Tongue (tissue), 1 donor: ENCODE measurements at regions not wholly inside any gene's neighbourhood (a gene's known extent, or its start where the extent isn't known, plus 50 kb on each side); places are given as distances from the start of the nearest gene placed in this dataset.
A peak's percentile ranks its signal among the peaks of the same experiment; 100 is the strongest.
"Not testable (repeated sequence)": the region's sequence is repeated elsewhere in the genome, so short reads cannot be mapped to it uniquely, and the experiment has no call there.

Experiments
- DNase-seq: peaks from one replicate; pipeline ENCODE4 v3.0.0-alpha.2; 2015

- no peak for DNase-seq
Measured at GRCh38 chr15:59830873-59831272, 141.8 kb upstream of the BNIP2 start.

DNA sequence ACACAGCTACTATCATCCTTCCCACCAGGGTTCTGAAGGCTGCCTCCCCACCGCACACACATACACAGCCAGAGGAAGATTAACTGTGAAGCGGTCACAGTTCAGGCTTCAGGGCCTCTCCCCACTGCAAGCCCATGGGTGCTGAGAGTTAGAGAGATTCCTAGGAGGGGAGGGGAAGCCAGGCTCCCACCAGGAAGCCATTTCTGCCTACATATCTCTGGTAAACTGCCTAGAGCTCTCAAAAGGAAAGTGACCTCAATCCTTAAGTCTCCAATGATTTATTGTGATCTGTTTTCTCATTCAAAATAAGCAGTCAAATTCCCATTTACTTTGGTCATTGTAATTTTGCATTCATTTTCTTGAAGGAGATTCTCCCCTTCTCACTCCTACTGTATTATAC lies 141.0 kb upstream of the BNIP2 start:
- no peak for DNase-seq

- no peak for DNase-seq
Measured at GRCh38 chr15:59828861-59829260, 139.7 kb upstream of the BNIP2 start.

DNA sequence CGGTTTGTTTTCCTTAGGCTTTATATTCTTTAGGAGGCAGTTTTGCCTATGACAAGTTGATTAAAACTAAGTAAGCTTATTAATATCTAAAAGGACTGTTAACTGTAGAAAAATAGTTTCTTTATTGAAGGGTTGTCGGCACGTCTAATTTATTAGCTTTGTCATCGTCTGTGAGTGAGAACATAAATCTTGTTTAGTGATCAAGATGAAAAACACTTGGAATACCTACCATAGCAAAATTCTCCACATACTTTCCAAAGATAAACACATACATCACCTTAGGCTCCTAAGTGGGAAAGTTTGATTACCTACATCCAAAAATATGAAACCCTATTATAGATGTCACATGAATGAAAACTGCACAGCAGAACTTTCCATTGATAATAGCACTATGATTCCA lies 139.1 kb upstream of the BNIP2 start:
- no peak for DNase-seq

DNA sequence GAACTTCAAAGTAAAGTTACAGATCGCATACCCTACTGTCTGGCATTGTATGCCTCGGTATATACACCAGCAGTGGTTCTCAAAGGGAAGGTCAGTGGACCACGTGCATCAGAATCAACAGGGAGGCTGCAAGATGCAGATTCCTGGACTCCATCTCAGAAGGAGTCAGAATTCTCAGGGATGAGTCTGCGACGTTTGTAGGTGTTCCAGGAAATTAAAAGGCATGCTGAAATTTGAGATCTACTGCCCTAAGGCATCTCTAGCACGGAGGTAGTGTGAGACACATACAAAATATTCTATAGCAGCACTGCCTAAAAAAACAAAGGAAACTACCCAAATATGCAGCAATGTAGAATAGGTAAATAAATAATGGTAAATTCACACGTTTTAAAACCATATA lies 136.8 kb upstream of the BNIP2 start:
- no peak for DNase-seq

DNA sequence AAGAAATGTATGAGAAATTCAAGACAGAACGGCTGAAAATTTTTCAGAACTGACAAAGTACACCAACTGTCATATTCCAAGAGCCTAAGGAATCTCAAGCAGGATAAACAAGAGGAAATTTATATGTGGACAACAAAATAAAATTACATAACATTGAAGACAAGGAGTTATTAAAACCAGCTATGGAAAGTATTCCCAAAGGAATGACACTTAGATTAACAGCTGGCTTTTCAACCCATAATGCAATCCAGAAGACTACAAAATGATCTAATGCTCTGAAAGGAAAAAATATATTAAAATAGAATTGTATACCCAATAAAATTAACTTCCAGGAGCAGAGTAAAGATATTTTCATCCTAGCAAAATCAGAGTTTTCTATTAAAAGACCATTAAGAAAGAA lies 132.2 kb upstream of the BNIP2 start:
- peak; percentile 9 for DNase-seq

DNA sequence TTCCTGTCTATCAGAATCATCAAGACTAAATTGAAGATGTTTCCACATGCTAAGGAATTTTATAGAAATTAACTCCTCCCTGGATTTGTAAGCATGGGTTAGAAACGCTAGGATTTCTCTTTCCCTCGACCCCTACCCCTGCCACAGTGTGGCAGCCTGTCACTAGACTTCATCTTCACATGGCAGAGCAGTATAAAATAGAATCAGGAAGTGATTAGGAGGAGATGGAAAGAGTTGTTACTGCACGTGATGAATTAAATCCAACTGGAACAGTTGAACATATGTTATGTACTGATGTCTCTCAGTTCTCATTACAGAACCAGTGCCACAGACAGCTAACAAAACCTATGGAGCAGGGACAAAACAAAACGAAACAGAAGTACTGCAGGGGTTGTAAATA lies 130.0 kb upstream of the BNIP2 start:
- DNase-seq: peak; percentile 5

DNA sequence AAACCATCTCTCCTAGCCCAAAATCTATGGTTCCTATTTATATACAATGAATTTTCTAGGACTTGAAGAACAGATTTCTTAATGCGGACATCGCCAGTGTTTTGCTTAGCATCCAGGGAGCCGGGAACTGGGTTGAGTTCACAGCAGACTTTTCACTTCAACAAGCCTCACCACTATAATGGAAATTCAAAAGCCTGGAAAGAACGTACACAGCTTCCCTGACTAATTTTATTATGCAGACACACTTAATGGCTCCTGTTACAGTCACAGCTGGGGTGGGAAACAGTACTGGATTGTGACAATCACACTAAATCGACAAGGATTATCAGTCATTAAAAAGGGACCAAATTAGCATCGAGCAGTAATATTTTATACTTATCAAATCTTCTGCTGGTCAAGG lies 129.2 kb upstream of the BNIP2 start:
- peak; percentile 58 for DNase-seq

- DNase-seq: no peak
Measured at GRCh38 chr15:59817834-59818233, 128.7 kb upstream of the BNIP2 start.

GRCh38 chr15:59817053-59817452 lies 127.9 kb upstream of the BNIP2 start:
- no peak for DNase-seq

- no peak for DNase-seq
Measured at GRCh38 chr15:59814409-59814808, 125.3 kb upstream of the BNIP2 start.

GRCh38 chr15:59812889-59813288 lies 123.8 kb upstream of the BNIP2 start:
- no peak for DNase-seq

DNA sequence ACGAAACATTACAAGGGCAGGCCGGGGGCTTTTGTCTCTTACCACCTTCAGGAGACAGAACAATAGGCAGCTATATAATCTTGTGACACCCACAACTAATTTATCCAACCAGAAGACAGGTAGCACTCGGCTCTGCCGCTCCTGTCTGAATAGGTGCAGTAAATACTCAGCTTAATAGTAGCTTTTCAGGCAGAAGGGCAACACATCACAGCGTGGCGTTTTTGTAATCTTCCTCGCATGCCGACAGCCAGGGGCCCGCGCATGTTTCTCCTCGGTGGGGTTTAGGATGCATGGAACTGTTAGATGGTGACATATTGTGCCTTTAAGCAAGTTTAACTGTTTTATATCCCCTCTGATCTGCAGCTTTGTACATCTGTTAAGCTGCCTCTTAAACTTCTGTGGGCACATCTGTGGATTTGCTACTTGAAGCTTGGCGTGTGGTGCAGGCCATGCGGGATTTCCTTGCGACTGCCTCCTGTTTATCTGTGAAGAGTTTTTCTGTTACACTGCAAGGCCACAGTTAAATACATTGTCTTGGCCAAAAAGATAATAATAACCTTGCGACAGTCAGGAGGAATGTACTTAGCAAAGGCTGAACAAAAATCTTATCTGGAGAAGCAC lies 123.2 kb upstream of the BNIP2 start:
- DNase-seq: no peak

GRCh38 chr15:59803293-59803966 lies 114.3 kb upstream of the BNIP2 start:
- peak; percentile 19 for DNase-seq

GRCh38 chr15:59801649-59802048 lies 112.5 kb upstream of the BNIP2 start:
- DNase-seq: no peak

DNA sequence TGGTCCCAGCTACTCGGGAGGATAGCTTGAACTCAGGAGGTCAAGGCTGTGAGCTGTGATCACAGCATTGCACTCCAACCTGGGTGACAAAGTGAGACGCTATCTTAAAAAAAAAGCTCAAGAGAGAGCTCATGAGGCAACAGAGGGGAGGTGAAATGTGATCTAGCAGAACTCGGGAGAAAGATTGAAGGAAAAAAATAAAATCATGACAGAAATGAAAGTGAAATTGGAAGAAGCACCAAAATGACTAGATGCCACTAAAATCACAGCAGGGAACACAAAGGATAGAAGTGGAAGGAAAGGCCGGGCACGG lies 109.4 kb upstream of the BNIP2 start:
- no peak for DNase-seq

DNA sequence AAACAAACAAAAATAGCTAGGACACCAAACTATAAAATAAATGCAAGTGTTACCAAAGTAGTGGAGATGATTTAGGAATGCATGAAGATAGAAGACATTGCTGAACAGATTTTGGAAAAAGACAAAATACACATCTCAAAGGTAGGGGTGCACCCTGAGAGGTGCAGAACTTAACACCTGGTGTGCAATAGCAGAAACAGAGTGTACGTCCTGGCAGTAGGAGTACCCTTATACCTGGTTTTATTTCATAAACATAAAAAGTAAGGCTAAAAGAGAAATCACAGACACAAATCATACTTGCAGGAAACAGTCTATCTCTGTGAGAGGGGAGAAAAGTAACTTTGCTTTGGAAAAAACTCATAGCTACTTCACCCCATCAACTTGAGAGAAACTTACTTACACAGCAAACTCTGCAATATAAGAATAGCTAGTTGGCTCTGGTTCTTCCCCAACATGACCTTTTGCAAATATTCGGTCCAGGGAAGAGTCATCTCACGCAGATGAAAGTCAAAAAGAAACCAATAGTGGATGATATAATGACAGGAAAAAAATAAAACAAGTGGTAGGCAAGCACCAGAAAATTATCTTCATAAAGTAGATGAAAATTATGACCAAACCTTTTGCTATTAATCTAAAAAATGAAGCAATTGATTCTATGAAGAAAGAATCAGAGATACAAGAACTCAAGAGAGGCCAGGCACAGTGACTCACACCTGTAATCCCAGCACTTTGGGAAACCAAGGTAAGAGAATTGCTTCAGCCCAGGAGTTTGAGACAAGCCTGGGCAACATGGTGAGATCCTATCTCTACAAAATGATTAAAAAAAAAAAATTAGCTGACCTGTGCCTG lies 108.9 kb upstream of the BNIP2 start:
- DNase-seq: no peak

DNA sequence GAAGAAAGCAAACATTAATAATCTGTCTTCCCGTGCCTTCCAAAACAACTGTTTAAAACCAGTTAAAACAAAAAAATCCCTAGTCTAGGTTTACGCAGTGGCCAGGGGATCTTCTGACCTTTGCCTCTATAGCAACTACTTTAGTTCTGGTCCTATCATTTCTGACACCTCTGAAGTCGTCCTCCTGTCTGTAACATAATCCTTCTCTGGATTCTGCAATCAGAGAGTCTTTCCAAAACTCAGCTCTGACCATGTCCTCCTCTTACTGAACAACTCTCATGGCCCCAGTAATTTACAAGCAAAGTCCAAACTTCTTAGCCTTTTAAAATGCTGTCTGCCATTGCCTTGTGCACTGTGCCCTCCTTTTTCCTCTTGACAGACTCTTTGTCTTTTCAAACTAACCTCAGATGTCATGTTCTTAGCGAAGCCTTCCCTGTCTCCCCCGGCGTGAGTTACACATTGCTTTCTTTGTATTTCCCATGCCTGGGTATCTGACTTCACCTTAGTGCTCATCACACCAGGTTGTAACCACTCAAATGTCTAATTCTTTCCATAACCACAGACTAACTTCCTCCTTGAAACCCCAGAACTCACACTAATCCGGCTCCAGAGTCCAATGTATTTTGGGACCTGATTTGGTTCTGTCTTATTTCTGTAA lies 105.2 kb upstream of the BNIP2 start:
- DNase-seq: no peak

- DNase-seq: no peak
Measured at GRCh38 chr15:59792359-59792758, 103.2 kb upstream of the BNIP2 start.

GRCh38 chr15:59791755-59792154 lies 102.6 kb upstream of the BNIP2 start:
- peak; percentile 3 for DNase-seq

GRCh38 chr15:59791079-59791478 lies 102.0 kb upstream of the BNIP2 start:
- DNase-seq: no peak

GRCh38 chr15:59786466-59786865 lies 97.3 kb upstream of the BNIP2 start:
- not testable (repeated sequence) for DNase-seq

- DNase-seq: not testable (repeated sequence)
Measured at GRCh38 chr15:59785981-59786380, 96.9 kb upstream of the BNIP2 start.
